ENCODE measurements at regions not wholly inside any gene's neighbourhood (a gene's known extent, or its start where the extent isn't known, plus 50 kb on each side); places are given as distances from the start of the nearest gene placed in this dataset.
A peak's percentile ranks its signal among the peaks of the same experiment; 100 is the strongest.

DNA sequence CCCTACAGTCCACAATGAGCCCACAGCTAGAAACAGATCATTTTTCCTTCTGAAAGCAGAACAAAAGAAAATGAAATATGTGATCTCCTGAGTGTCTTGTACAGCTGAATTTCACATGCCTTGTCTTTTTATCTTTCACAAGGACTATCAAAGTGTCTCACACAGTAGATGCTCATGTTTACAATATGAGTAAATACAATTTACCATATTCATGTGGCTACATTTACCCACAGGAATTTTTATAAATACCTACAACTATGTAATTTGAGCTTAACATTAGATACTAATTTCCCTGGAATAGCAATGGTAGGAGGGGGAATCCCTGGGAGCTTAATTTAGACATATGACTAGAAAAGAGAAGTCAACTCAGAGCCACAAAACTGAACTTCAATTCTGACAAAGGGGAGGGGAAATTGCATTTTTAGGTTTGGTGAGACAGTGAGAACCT lies 186.2 kb downstream of the MACC1 start:
- H3K36me3 ChIP-seq (replicated peaks in 1 of 2; ENCODE audit: control extremely low read depth in 1 of 2, control insufficient read depth in 1 of 2, extremely low read depth in 1 of 2, insufficient read depth in 2 of 2, low read length in 1 of 2) = no peaks in the 10 kb centered on the region
- peak overlapping the region; percentile 24 for H3K9ac ChIP-seq (ENCODE audit: low read length)
- TF ChIP-seq, protein P1, sequence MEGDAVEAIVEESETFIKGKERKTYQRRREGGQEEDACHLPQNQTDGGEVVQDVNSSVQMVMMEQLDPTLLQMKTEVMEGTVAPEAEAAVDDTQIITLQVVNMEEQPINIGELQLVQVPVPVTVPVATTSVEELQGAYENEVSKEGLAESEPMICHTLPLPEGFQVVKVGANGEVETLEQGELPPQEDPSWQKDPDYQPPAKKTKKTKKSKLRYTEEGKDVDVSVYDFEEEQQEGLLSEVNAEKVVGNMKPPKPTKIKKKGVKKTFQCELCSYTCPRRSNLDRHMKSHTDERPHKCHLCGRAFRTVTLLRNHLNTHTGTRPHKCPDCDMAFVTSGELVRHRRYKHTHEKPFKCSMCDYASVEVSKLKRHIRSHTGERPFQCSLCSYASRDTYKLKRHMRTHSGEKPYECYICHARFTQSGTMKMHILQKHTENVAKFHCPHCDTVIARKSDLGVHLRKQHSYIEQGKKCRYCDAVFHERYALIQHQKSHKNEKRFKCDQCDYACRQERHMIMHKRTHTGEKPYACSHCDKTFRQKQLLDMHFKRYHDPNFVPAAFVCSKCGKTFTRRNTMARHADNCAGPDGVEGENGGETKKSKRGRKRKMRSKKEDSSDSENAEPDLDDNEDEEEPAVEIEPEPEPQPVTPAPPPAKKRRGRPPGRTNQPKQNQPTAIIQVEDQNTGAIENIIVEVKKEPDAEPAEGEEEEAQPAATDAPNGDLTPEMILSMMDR (IDR thresholded peaks at IDR 0.05) = no peak
- no peak for TF ChIP-seq EZH2 (IDR thresholded peaks at IDR 0.05; ENCODE audit: borderline replicate concordance, insufficient read depth, low read depth, low read length, poor library complexity, severe bottlenecking)
- H4K20me1 ChIP-seq (ENCODE audit: control insufficient read depth, insufficient read depth, low read length, poor library complexity, severe bottlenecking) = no peaks in the 10 kb centered on the region
- H3K27me3 ChIP-seq (replicated peaks in 1 of 4; ENCODE audit: control extremely low read depth in 1 of 4, control insufficient read depth in 3 of 4, insufficient read depth in 4 of 4, low read length in 3 of 4) = no peaks in the 10 kb centered on the region
- no peak overlapping the region for H3K4me3 ChIP-seq (ENCODE audit: control extremely low read depth in 1 of 5, extremely low read depth in 1 of 5, insufficient read depth in 1 of 5, low read depth in 2 of 5, low read length in 4 of 5)
- Mint-ChIP-seq H3K27me3 (no peaks in the 10 kb centered on the region), H3K9me3 (ENCODE audit: insufficient read depth) (no peaks in the 10 kb centered on the region), H3K4me3 (peak overlapping the region; percentile 60), H3K4me1 (peaks cover 20% of the 10 kb centered on the region), H3K27ac (peak overlapping the region; percentile 50)
- H3K4me1 ChIP-seq (ENCODE audit: control insufficient read depth in 2 of 2, insufficient read depth in 2 of 2, low read length in 2 of 2) = peaks cover 14 to 15% of the 10 kb centered on the region in 2 donors
- H3K27ac ChIP-seq (ENCODE audit: low read length in 2 of 2) = peak overlapping the region in 1 of 2 donors; percentile 40
- no peak overlapping the region for H2AFZ ChIP-seq (ENCODE audit: insufficient read depth, low read depth, low read length, poor library complexity, severe bottlenecking)
- no peak for ATAC-seq (ENCODE audit: low read depth)
- no peak for DNase-seq
- intact Hi-C loops (cut with micrococcal nuclease) = no loop called here
- ChIA-PET POLR2A (no interaction called here), CTCF (interaction anchor here (0.6 kb wide), 1 partner anchor 274 kb away, joined by 3 read pairs; no protein-coding TSS in a partner anchor)
- H3K9me3 ChIP-seq (ENCODE audit: control extremely low read depth in 1 of 3, control insufficient read depth in 2 of 3, insufficient read depth in 1 of 3, low read length in 2 of 3) = no peaks in the 10 kb centered on the region
- H3K4me2 ChIP-seq (replicated peaks; ENCODE audit: low read depth, low read length, poor library complexity, severe bottlenecking) = peak overlapping the region; percentile 40
- H3K79me2 ChIP-seq (ENCODE audit: control insufficient read depth, insufficient read depth, low read length) = no peaks in the 10 kb centered on the region

DNA sequence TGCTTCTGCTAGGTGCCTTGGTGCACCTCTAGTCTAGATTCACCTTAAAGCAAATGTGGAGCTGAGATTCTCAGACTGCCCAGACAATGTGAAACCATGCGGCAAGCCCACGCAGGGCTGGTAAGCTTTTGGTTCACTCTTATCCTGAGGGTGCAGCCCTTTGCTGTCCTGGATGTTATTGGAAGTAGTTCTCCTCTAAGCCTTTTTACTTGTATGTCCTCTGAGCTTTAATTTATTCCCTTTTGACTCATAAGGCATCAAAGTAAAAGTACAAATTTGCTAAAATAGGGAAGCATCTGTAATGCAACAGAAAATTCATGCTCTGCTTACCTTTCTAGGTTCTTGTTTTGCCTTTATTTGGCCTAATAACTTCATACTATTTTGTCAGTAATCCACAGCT lies 186.8 kb downstream of the MACC1 start:
- Histone ChIP-seq H3K4me1 (ENCODE audit: control insufficient read depth in 2 of 2, insufficient read depth in 2 of 2, low read length in 2 of 2) (peaks cover 14 to 15% of the 10 kb centered on the region in 2 donors), H3K27me3 (replicated peaks in 1 of 4; ENCODE audit: control extremely low read depth in 1 of 4, control insufficient read depth in 3 of 4, insufficient read depth in 4 of 4, low read length in 3 of 4) (no peaks in the 10 kb centered on the region), H4K20me1 (ENCODE audit: control insufficient read depth, insufficient read depth, low read length, poor library complexity, severe bottlenecking) (no peaks in the 10 kb centered on the region), H3K9me3 (ENCODE audit: control extremely low read depth in 1 of 3, control insufficient read depth in 2 of 3, insufficient read depth in 1 of 3, low read length in 2 of 3) (no peaks in the 10 kb centered on the region), H3K27ac (ENCODE audit: low read length in 2 of 2) (peak overlapping the region in 1 of 2 donors; percentile 40), H3K4me3 (ENCODE audit: control extremely low read depth in 1 of 5, extremely low read depth in 1 of 5, insufficient read depth in 1 of 5, low read depth in 2 of 5, low read length in 4 of 5) (no peak overlapping the region), H3K79me2 (ENCODE audit: control insufficient read depth, insufficient read depth, low read length) (no peaks in the 10 kb centered on the region), H2AFZ (ENCODE audit: insufficient read depth, low read depth, low read length, poor library complexity, severe bottlenecking) (peak overlapping the region; percentile 39), H3K9ac (ENCODE audit: low read length) (peak overlapping the region; percentile 24), H3K4me2 (replicated peaks; ENCODE audit: low read depth, low read length, poor library complexity, severe bottlenecking) (peak overlapping the region; percentile 40), H3K36me3 (replicated peaks in 1 of 2; ENCODE audit: control extremely low read depth in 1 of 2, control insufficient read depth in 1 of 2, extremely low read depth in 1 of 2, insufficient read depth in 2 of 2, low read length in 1 of 2) (no peaks in the 10 kb centered on the region)
- Mint-ChIP-seq H3K27me3 (no peaks in the 10 kb centered on the region), H3K4me1 (peaks cover 20% of the 10 kb centered on the region), H3K4me3 (peak overlapping the region; percentile 60), H3K9me3 (ENCODE audit: insufficient read depth) (no peaks in the 10 kb centered on the region), H3K27ac (peak overlapping the region; percentile 50)
- intact Hi-C loops (cut with micrococcal nuclease) = no loop called here
- DNase-seq (peak; percentile 11), ATAC-seq (ENCODE audit: low read depth) (peak; percentile 17)
- ChIA-PET POLR2A (no interaction called here), CTCF (interaction anchor here (0.6 kb wide), 1 partner anchor 273 kb away, joined by 3 read pairs; no protein-coding TSS in a partner anchor)
- no peak for TF ChIP-seq EZH2 (IDR thresholded peaks at IDR 0.05; ENCODE audit: borderline replicate concordance, insufficient read depth, low read depth, low read length, poor library complexity, severe bottlenecking)
- WGBS (ENCODE audit: insufficient coverage) = 80% methylated on average over 1 of the region's 2 CpGs
